Glutamatergic neuron (in vitro differentiated cells): ENCODE measurements at regions not wholly inside any gene's neighbourhood (a gene's known extent, or its start where the extent isn't known, plus 50 kb on each side); places are given as distances from the start of the nearest gene placed in this dataset.

ENCODE experiments used
- DNase-seq: peaks from one replicate; pipeline ENCODE4 v3.0.0; 2022
- H3K27ac Mint-ChIP-seq: one replicate; pipeline ENCODE4 v1.8.0; 2020; ENCODE audit warnings: mild to moderate bottlenecking, mixed read lengths, inconsistent platforms; ENCODE audit not compliant: unreplicated experiment
- H3K27me3 Mint-ChIP-seq: one replicate; pipeline ENCODE4 v1.8.0; 2020; ENCODE audit warnings: mild to moderate bottlenecking, moderate library complexity, mixed read lengths, inconsistent platforms; ENCODE audit not compliant: unreplicated experiment
- H3K36me3 Mint-ChIP-seq: one replicate; pipeline ENCODE4 v1.8.0; 2020; ENCODE audit warnings: mild to moderate bottlenecking, mixed read lengths, inconsistent platforms; ENCODE audit not compliant: unreplicated experiment
- H3K4me1 Mint-ChIP-seq: one replicate; pipeline ENCODE4 v1.8.0; 2020; ENCODE audit warnings: mild to moderate bottlenecking, low read depth, mixed read lengths, inconsistent platforms; ENCODE audit not compliant: unreplicated experiment
- H3K4me3 Mint-ChIP-seq: one replicate; pipeline ENCODE4 v1.8.0; 2020; ENCODE audit warnings: mild to moderate bottlenecking, mixed read lengths, inconsistent platforms; ENCODE audit not compliant: unreplicated experiment
- H3K9me3 Mint-ChIP-seq: one replicate; pipeline ENCODE4 v1.8.0; 2020; ENCODE audit warnings: mild to moderate bottlenecking, moderate library complexity, mixed read lengths, inconsistent platforms; ENCODE audit not compliant: unreplicated experiment
- TF ChIP-seq, protein P1 (sequence below): fragments of 200-600 bp; sonication (generic); IDR thresholded peaks from one replicate; pipeline ENCODE4 v1.5.0; 2021; ENCODE audit not compliant: partially characterized antibody, unreplicated experiment

DNA sequence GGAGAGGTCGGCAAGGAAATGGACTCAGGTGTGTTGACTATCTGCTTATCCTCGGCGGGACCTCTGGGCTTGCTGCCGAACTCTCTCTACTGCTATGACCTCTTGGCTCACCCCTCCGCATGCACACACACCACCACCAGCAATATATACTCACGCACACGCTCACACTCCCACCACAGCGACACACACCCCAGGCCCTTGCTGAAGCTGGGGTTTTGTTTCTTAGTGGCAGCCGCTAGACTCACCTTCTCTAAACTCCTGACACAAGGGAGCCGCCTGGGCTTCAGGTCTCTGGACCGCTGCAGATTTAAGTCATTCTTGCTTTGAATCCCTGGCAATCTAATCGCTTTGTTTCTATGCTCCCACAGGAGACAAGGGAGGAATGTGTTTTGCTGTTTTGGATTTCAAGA is 59.4 kb upstream of the BACH2 start:
- Mint-ChIP-seq H3K9me3 (no peaks in the 10 kb centered on the region), H3K36me3 (no peaks in the 10 kb centered on the region), H3K27ac (no peak overlapping the region), H3K27me3 (peaks cover 2% of the 10 kb centered on the region), H3K4me1 (peaks cover 7% of the 10 kb centered on the region), H3K4me3 (no peak overlapping the region)
- TF ChIP-seq, protein P1, sequence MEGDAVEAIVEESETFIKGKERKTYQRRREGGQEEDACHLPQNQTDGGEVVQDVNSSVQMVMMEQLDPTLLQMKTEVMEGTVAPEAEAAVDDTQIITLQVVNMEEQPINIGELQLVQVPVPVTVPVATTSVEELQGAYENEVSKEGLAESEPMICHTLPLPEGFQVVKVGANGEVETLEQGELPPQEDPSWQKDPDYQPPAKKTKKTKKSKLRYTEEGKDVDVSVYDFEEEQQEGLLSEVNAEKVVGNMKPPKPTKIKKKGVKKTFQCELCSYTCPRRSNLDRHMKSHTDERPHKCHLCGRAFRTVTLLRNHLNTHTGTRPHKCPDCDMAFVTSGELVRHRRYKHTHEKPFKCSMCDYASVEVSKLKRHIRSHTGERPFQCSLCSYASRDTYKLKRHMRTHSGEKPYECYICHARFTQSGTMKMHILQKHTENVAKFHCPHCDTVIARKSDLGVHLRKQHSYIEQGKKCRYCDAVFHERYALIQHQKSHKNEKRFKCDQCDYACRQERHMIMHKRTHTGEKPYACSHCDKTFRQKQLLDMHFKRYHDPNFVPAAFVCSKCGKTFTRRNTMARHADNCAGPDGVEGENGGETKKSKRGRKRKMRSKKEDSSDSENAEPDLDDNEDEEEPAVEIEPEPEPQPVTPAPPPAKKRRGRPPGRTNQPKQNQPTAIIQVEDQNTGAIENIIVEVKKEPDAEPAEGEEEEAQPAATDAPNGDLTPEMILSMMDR: no peak
- no peak for DNase-seq

DNA sequence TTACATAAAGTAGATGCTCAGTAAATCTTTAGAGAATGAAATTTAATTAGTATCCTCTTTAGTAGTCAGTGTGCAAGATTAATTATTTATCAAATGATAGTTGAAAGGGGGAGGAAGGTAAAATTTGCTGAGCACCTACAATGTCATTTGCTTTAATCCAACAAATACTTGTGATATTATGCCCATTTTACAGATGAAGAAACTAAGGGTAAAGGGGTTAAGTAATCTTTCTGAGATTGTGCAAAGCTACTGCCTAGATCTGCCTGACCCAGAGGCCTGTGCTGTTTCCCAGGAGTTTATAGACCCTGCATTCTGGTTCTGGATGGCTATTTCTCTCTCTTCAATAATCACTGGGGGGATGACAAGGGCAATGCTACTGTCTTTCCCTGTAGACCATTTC is 58.3 kb upstream of the BACH2 start:
- peaks cover 2% of the 10 kb centered on the region for H3K27me3 Mint-ChIP-seq
- no peaks in the 10 kb centered on the region for H3K4me1 Mint-ChIP-seq
- H3K36me3 Mint-ChIP-seq: no peaks in the 10 kb centered on the region
- DNase-seq: no peak
- H3K4me3 Mint-ChIP-seq: no peak overlapping the region
- TF ChIP-seq, protein P1: no peak
- H3K9me3 Mint-ChIP-seq: no peaks in the 10 kb centered on the region
- no peak overlapping the region for H3K27ac Mint-ChIP-seq

DNA sequence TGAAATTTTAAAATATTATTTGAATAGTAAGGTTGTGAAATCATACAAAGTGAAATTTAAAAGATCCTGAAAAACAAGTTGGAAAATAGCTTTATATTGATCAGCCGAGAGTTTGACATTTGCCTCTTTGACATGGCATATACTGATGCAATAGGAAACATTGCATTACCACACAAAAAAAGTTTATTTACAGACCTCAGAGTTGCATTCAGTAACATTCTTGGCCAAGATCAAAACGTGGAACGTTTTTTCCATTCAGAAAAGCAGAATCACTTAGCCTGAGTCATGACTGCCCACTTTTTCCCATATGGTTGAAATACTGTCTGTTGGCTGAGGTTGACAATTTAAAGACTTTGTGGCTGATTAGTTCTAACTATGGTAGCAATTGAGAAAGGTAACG is 55.1 kb upstream of the BACH2 start:
- Mint-ChIP-seq H3K27me3 (no peaks in the 10 kb centered on the region), H3K4me1 (no peaks in the 10 kb centered on the region), H3K27ac (no peak overlapping the region), H3K9me3 (no peaks in the 10 kb centered on the region), H3K4me3 (no peak overlapping the region), H3K36me3 (no peaks in the 10 kb centered on the region)
- TF ChIP-seq, protein P1: no peak
- no peak for DNase-seq

- Mint-ChIP-seq H3K27me3 (no peaks in the 10 kb centered on the region), H3K36me3 (no peaks in the 10 kb centered on the region), H3K4me3 (no peak overlapping the region), H3K4me1 (peaks cover 3% of the 10 kb centered on the region), H3K9me3 (no peaks in the 10 kb centered on the region), H3K27ac (no peak overlapping the region)
- TF ChIP-seq, protein P1: no peak
- DNase-seq: no peak
Measured at GRCh38 chr6:90350689-90351554, 54.3 kb upstream of the BACH2 start.

DNA sequence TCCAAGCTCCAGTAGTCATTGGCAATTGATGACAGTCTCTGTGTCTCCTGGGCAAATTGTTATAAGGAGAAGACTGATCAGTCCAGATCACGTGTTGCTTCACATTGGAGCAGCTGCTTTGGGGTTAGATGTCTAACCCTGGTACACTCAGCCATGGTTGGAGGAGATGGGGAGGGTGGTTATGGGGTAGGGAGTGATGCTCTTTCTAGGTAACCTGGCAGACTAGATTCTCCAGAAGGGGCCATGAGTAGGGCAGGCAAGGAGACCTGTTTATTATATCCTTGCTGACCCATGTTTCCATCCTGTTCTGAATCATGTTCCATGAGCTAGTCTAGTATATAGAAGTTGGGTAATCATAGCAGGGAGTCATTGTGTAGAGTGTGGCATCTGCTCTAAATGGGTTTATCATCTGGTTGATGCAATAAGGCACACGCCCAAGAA is 50.8 kb upstream of the BACH2 start:
- H3K9me3 Mint-ChIP-seq: no peaks in the 10 kb centered on the region

More for the DNA sequence above, 50.8 kb upstream of the BACH2 start:
- Mint-ChIP-seq H3K27me3 (no peaks in the 10 kb centered on the region), H3K36me3 (no peaks in the 10 kb centered on the region), H3K4me1 (peaks cover 4% of the 10 kb centered on the region), H3K4me3 (no peak overlapping the region), H3K27ac (no peak overlapping the region)
- no peak for DNase-seq
- TF ChIP-seq, protein P1: no peak
